Stimulated activated CD8-positive, alpha-beta memory T cell treated with anti-CD3 and anti-CD28 coated beads, Interleukin-15, amount 100 ng/mL, for 4 hours (primary cell): ENCODE measurements at regions not wholly inside any gene's neighbourhood (a gene's known extent, or its start where the extent isn't known, plus 50 kb on each side); places are given as distances from the start of the nearest gene placed in this dataset.

Experiments
- DNase-seq, 2 donors: peaks; one replicate each; pipeline ENCODE4 v3.0.0-alpha.2; 2020; ENCODE audit warnings: low read depth in 2 of 2

DNA sequence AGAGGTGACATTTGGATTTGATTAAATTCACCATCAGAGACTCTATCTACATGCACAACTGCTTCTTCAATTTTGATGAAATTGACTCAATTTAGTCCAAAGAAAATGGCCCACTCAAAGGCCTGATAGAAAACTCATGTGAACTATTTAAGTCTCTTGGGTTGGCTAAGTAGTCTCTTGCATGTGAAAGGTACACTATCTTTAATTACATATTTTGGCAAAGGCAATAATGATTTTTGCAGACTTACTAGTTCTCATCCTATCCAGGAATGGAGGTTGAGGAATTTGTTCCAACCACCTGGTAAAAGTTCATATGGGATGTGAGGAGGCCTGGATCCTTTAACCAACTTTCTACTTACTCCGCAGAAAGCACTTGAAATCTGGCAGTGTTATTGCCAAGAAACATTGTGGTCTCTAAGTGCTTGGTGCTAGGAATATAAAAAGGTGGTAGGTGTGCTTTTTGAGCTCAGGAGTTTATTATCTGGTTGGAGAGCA lies 618.6 kb upstream of the MKI67 start:
- DNase-seq: no peak

DNA sequence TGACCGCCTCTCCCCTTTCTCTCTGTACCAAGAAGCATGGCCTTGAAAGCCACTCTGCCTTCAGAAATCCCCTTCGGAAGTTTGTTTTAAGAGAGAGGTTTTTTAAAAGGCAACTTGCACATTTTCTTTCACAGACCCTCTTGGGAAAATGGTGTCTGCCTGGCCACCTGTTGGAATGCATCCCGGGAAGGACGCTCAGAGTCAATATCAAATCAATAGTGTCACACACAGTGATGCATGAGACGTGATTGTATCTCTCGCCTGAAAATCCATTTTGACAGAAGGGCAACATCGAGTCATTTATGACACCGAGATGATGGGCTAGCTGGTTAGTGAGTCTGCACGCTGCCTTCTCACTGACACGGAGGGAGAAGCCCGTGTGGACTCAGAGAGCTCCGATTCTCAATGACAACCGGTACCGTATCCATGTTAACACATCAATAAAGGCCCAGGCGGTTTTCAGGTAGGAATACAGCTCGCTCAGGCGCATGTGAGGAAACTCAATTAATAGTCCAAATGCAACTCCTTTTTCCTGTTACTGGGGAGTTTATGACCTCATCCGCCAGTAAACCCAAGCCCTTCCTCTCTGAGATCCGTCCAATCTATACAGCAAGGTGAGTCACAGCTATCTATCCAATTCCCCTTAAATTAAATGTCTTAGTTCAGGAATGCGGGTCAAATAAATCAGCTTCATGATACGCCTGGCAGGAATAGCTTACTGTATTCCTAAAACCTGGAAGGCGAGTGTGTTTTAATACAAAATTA lies 621.5 kb upstream of the MKI67 start:
- no peak for DNase-seq

DNA sequence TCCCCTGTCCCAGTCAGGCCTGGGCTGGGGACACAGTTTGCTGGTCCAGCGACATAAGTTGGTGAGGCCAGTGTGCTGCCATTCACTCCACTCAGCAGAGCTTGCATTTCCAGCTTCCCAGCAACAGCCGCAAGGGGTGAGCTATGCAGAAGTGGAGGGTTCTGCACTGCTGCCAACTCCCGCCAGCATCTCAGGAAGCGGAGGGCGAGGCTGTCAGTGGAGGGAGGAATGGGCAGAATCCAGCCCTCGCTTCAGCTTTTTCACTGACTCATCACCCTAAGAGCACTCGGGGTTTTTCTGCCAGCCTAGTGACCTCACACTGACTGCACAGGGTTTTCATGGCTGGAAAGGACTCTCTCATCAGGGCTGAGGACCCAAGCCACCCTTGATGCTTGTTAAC lies 625.1 kb upstream of the MKI67 start:
- no peak for DNase-seq

DNA sequence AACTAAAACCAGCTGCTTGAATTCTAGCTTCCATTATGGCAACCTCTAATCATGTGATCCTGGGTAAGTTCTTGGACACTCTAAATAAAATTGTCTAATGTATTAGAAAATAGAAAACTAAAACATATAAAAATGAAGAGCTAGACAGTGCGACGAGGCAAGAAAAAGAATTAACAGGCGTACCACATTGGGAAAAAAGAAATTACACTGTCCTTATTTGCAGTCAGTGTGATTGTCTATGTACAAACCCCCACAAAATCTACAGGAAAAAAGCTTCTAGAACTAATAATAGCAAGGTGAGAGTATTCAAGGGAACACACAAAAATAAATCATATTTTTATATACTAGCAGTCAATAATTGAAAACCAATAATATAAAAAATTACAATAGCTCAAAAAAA lies 625.6 kb upstream of the MKI67 start:
- no peak for DNase-seq

DNA sequence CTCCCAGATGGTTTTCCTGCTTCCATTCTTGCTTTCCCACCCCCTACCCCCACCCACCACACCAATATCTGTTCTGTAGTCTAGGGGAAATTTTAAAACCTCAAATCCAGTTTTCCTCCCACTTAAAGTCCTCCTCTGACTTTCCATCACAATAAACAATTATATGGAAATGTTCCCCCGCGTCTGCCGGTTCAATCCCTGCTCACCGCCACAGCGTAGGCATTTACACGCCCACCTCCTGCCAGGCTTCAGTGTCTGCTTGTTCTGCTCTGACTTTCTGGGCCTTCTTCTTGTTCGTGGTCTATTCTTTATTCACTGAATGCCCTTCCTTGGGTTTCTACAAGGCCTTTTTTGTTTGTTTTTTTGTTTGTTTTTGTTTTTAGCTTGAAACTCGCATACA lies 633.0 kb upstream of the MKI67 start:
- DNase-seq: no peak

DNA sequence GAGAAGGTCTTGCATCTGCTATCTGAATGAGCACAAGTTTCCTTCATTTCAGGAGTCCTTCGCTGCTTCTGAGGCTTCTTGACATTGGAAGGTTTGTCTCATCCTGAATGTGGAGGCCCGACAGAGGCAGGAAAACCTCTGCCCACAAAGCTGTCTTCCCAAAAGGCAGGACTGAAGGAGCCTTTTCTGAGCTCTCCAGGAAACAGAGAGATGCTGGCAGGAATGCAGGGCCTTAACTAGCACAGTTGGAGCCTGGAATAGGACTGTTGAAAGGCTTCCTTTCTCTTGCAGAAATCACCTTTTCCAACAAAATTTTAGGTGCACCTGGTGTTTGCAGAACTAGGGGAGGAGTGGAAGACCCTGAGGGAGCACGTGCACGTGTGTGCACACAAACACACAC lies 637.4 kb upstream of the MKI67 start:
- DNase-seq: no peak

DNA sequence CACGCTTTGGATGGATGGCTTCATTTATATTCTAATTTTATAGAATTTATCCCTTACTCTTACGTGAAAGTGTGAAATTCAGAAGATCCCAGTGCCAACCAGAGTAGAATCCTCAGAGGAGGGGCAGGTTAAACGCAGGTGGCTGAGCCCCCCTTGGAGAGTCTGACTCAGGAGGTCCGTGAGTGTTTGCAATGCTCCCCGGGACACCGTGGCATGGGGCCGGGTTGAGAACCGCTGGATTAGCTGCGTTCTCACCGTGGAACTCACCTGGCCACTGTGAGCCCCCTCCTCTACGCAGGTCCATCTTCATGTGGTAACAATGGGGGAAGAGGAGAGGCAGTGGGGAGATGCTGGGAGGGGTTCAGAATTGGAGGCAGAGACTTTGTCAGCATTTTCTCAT lies 638.0 kb upstream of the MKI67 start:
- DNase-seq: no peak

DNA sequence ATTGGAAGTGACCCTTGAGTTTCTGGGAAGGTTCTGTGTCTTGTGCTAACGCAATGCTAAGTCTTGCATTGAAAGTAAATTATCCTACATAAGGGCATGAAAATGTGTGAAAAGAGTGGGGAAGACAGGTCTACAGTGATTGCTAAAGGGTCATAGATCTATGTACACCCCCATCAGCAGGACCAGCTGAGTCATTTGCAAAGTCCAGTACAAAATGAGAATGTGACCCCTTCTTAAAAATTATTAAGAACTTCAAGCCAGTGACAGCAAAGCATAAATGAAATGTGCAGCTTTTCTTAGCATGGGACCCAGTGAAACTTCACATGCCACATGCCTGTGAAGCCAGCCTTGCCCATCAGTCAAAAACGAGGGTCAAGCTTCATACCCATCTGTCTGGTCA lies 640.7 kb upstream of the MKI67 start:
- no peak for DNase-seq

DNA sequence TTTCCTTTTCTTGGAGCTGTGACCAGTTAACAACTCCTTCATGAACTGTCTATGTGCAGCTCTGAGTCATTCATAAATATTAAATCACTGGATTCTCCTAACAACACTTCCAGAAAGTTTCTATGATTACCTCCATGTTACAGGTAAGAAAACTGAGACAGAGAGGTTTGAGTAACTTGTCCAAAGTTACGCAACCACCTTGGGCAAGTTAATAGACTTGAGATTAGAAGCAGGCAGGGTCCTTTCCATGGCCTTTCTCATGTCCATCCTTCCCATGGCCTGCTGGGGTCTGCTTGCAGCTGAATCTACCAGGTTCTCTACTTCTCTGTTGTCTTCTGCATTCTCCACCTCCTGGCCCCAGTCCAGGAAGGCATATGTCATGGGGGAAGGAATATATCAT lies 648.8 kb upstream of the MKI67 start:
- DNase-seq: no peak

DNA sequence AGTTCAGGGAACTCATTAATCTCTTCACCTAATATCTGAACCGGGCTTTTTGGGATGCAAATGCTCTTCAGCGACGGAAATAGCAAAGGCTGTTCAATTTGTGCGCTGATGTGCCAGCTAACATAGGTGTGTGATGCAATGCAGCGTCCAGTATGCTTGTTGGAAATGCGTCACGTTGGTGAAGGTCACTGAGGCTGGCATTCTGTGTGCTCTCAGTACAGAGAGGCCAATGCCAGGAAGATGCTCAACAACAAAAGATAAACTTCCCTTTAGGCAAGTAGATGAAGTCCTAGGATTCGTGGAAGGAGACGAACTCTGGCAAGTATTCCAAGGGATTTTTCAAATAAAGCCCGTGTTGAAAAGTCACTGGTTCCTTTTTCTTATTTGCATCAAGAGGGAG lies 649.5 kb upstream of the MKI67 start:
- DNase-seq: no peak

DNA sequence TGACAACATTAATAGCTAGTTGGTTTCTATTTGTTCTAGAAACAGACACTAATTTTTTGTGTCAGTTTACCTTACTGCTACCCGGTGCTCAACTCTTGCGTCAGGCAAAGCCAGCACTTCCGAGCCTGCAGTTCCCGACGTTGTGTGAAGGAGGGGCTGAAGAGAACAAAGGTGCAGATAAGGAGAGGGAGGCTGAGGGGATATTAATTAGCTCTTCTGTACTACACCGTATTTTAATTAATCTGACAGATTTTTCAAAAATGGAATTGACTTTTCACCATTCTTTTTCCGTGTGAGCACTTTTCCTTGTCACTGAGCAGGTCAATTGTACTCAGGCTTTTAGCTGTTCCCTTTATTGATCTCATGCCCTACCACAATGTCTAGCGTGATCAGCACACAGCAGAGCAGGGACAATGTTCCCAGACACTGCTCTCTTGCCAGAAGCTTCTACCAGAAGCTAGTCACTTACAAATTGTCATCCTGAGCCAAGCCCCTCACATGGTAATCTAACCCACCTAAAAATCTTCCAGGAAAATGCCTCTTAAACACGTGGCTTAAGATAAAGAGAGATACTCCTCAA lies 650.5 kb upstream of the MKI67 start:
- DNase-seq: no peak

DNA sequence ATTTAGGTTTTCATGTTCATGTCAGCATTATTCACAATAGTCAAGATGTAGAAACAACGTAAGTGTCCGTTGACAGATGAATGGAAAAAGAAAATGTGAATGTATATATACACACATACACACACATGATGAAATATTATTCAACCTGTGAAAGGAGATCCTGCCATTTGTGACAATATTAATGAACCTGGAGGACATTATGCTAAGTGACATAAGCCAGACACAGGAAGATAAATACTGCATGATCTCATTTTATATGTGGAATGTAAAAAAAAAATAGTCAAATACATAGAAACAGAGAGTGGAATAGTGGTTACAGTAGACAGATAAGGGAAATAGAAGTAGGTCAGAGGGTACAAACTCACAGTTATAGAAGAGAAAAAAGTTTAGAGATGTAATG lies 651.1 kb upstream of the MKI67 start:
- DNase-seq: no peak

DNA sequence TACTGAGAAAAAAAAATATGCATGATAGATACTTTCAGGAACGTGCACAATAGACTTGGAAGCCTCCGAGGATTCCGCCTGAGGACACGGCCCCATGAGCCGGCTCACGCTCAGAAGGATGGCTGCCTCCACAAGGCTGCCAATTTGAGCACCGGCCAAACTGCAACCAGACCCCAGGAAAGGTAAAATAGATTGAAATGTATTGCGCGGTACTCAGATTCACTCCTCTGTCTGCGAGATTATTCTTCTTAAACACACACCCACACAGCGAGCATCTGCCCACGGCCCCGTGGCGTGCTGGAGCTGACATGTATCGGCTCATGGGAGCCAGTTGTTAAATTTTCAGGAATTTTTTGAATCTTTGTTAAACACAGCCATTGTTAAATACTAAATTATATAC lies 653.2 kb upstream of the MKI67 start:
- DNase-seq: no peak

DNA sequence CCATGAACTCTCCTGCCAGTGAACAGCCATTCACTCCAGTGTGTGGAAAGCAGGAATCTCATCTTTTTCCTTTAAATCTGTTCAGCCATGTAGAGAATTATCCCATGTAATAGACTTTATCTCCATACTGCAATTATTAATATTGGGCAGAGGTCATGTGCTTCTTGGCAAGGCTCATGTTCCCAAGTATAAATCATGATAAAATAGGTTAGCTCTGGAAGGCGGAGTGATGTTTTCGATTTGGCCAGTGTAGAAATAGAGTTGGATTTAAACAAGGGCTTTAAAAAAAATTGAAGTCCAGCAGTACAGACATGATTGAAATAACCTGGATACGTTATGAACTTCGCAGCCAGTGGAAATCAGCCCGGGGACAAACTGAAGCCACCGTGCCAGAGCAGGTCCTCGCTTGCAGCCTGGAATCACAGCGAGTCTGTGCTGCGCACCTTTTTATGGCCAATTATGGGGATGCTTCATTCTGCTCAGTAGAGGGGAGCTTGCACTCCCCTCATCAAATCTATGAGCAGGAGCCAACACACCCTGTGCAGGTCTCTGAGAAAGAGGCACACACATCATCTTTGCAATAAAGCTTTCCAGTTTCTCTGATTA lies 654.0 kb upstream of the MKI67 start:
- DNase-seq: no peak

DNA sequence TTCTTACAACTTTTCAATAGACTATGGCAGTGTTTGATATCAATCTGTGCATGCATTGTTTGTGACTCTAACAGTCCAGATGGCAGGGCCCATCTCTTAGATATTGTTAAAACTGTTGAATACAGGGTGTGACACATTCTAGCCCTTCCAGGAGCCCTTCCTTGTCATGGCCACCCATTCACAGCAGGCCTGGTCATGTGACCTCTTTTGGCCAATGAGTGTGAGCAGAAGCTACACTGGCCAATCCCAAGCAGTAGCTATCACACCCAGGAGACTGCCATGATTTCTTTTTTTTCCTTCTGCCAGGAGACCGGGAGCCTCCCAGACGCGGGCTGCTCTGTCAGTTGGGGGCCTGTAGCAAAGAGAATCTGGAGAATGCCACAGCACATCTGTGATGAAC lies 655.4 kb upstream of the MKI67 start:
- DNase-seq: no peak

DNA sequence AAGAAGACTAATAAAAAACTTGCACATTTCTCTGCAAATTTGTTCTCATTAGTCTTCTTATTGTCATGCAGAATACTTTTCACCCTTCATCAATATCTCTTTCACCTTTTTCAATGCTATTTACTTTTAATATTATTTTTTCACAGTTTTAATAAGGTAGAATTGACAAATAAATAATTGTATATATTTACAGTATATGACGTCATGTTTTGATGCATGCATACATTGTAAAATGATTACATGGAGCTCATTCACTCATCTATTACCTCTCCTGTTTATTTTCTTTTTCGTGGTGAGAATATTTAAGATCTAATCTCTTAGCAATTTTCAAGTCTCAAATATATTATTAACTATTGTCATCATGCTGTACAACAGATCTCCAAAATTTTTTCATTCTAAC lies 658.2 kb upstream of the MKI67 start:
- DNase-seq: no peak

DNA sequence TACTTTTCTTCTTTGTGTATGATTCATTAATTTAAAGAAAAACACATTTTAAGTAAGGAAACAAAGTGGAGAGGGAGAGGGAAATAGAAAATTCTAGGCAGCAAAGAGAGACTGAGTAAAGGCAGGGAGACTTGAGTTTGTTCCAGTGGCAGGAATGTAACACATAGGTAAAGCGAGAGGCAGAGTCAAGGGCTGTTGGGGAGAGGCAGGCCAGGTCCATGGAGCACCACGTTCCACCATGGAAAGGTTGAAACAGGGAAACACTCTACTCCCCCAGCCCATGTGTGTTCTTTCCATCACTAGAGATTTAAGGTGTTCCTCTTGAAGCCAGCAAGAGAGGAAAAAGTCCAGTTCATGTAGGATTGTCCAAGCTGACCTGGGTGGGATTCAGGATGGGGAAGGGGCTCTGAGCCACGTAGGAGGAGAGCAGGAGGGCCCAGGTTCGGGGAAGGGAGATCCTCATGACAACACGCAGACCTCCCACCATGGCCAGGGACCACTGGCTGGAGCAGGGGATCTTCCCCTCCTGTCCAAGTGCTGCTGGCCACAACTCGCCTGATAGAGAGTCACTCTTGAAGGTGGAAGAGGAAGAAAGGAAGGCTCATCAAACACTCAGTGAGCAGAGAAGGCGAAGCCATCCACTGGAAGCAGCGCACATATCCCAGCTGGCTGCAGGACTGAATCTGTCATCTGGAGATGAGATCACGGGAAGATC lies 666.4 kb upstream of the MKI67 start:
- no peak for DNase-seq

DNA sequence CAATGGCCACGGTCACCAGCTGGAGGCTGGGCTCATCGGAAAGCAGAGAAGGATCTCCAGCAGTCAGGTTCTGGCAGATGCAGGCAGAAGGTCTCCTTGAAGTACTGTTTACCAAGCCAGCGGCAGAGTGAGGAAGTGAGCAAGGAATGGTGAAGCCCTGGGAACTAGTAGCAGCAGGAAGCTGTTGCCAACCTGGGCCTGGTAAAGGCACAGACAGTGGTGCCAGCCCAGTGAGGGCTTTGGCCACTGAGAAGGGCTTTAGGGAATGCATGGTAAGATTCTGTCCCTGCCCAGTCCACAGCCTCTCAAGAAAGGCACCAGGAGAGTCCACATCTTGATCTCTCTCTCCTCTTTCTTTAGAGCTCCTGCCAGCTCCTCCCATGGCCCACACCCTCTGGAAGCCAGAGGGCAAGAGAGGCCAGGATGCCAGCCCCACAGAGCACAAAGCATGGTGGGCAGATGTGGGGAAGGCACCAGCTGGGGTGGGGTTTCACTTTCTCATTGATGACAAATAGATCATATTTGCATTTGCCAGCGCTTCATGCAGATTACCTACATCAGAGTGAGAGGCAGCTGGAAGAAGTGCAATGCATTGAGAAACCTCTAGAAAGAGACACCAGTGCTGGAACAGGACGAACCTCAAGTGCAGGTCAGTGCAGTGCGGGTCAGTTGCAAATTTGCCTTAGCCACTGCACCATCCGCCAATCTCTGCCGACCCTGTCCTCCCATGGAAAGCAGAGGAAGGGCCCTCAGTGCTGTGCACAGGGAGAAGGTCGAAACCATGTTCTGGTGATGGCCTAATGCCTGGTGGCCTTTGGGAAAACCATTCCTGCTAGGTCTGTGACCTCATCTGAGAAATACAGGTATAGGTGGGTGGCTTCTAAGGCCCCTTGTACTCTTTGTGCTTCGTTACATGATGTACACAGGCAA lies 667.8 kb upstream of the MKI67 start:
- no peak for DNase-seq

DNA sequence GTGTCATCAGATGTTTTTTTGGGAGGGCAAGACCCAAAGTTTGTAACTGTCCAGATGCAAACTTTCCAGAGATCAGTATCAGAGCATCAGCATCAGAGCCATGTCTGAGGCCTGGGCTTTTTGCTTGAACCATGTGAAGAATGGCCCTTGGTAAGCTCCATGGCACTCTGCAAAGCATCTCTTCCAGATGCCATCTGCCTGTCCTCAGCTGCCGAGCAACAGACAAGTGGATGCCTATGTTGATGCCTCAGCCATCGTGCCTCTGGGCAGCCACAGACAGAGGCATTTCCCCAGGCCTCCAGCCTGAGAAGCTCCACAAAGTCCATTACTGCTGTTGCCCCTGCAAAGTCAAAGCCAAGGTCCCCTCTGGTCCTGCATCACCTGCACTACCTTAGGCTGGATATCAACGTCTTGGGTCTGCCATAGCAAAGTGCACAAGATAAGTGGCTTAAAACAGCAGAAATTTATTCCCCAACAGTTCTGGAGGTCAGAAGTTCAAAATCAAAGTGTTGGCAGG lies 670.2 kb upstream of the MKI67 start:
- DNase-seq: no peak

DNA sequence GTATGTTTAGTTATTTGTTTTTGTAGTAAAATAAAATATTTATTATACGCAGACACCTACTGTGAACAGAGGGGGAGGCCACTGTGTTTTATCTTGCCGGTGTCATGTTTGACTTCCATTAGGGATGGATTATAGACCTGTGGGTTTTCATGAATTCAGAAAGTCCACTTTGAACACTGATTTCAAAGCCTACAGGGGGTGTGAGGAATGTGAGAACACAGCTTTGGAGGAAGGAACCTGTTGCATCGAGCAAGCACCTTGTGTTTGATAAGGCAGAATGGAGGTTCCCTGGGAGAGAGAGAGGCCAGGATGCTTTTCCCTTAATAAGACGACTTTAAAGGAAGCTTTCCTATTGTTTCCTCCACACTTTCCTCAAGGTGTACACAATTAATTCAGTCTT lies 665.0 kb upstream of the MGMT start:
- DNase-seq: no peak

DNA sequence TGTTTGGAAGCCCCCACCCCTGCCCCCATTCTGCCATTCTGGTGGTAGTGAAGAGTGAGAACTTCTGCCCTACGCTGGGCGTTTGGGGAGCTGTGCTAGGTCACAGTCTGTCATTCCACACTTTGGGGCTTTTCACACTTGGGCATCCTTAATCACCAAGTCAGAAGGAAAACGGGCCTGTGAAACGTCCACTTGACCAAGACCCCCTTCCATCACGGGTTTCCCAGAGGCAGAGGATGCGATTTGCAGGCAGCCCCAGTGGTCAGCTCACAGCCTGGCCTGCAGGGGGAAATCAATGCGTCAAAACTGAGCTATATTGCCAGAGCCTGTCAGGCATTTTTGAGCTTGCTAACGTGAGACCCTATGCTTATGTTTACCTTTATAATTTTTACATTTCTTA lies 663.3 kb upstream of the MGMT start:
- no peak for DNase-seq
